Natural killer cell treated with Interleukin-12 subunit alpha and Interleukin-12 subunit beta and Interleukin-15 and Interleukin-18, amount 100 ng/mL, for 72 hours (primary cell): ENCODE measurements at regions not wholly inside any gene's neighbourhood (a gene's known extent, or its start where the extent isn't known, plus 50 kb on each side); places are given as distances from the start of the nearest gene placed in this dataset.
"Not testable (repeated sequence)": the region's sequence is repeated elsewhere in the genome, so short reads cannot be mapped to it uniquely, and the experiment has no call there.

Experiments
- ATAC-seq, 2 donors: fragments of 150-1000 bp; cut with Tn5 transposase in 1 of 2; sonication (Bioruptor Pico), chemical (Tn5 transposase) in 1 of 2; 2 replicates each; pipeline ENCODE4 v1.10.0; 2021
- DNase-seq: peaks from one replicate; pipeline ENCODE4 v3.0.0; 2022; ENCODE audit warnings: low spot score
- H3K27ac Mint-ChIP-seq, 2 donors: 1 replicate in 1 of 2; 2 replicates in 1 of 2; pipeline ENCODE4 v1.8.0; 2022; ENCODE audit warnings: mixed read lengths in 2 of 2, mild to moderate bottlenecking in 1 of 2, moderate library complexity in 1 of 2
- H3K27me3 Mint-ChIP-seq, 2 donors: 1 replicate in 1 of 2; 2 replicates in 1 of 2; pipeline ENCODE4 v1.8.0; 2022; ENCODE audit warnings: mixed read lengths in 2 of 2
- H3K36me3 Mint-ChIP-seq: one replicate; pipeline ENCODE4 v1.8.0; 2022; ENCODE audit warnings: mixed read lengths
- H3K4me1 Mint-ChIP-seq, 2 donors: 1 replicate in 1 of 2; 2 replicates in 1 of 2; pipeline ENCODE4 v1.8.0; 2022; ENCODE audit warnings: low read depth in 2 of 2, mixed read lengths in 2 of 2, mild to moderate bottlenecking in 1 of 2
- H3K4me3 Mint-ChIP-seq: one replicate; pipeline ENCODE4 v1.8.0; 2022; ENCODE audit warnings: mixed read lengths
- H3K9me3 Mint-ChIP-seq: 2 replicates; pipeline ENCODE4 v1.8.0; 2022; ENCODE audit warnings: mixed read lengths

DNA sequence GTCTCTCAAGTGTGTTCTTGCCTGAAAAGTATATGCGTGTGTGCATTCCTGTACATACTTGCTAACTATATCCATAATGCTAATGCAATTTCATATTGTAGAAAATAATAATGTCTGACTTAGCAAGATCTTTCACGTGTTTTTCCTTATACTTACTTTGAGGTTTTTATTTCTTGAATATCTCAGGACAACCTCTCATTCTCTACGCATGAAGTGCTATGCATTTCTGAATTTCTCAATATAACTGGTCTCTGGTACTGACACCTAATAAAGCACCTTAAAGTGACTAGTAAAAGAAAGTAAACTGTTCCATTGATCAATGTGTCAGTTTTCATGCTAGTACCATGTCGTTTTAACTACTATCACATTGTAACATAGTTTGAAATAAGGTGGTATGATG lies 589.9 kb upstream of the ADGRB3 start:
- Mint-ChIP-seq H3K27ac (no peak overlapping the region), H3K27me3 (no peaks in the 10 kb centered on the region), H3K4me3 (no peak overlapping the region), H3K36me3 (no peaks in the 10 kb centered on the region), H3K4me1 (no peaks in the 10 kb centered on the region), H3K9me3 (peaks cover 17% of the 10 kb centered on the region)
- no peak for ATAC-seq
- DNase-seq, result no peak

DNA sequence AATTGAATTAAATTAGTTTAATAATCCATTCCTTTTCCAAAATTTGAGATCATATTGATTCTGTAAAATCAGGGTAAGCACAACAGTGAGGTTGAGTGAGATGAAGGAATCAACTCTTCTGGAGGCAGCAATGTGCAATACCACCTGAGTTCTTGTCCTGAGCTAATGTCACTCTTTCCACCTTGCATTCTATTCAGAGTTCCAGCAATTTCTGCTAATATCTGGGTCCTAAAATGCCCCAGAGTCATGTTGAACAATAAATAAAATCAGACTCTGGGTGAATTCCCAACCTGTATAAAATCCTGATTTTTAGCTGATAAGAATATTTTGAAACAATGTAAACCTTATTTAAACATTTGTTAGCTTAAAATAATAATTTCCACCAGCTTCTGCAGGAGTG lies 590.8 kb upstream of the ADGRB3 start:
- no peaks in the 10 kb centered on the region for H3K27me3 Mint-ChIP-seq
- no peak overlapping the region for H3K27ac Mint-ChIP-seq
- ATAC-seq, result no peak
- H3K4me3 Mint-ChIP-seq, result no peak overlapping the region
- no peaks in the 10 kb centered on the region for H3K36me3 Mint-ChIP-seq
- no peak for DNase-seq
- H3K4me1 Mint-ChIP-seq, result no peaks in the 10 kb centered on the region
- peaks cover 22% of the 10 kb centered on the region for H3K9me3 Mint-ChIP-seq

DNA sequence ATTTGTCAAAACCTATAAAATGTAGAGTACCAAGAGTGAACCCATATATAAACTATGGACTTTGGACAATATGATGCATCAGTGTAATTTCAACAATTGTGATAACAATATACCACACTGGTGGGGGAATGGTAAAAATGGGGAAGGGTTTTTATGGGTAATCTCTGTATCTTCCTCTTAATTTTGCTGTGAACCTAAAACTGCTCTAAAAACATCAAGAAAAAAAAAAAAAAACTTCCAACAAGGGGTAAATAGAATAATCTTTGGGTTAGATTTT lies 592.0 kb upstream of the ADGRB3 start:
- H3K27ac Mint-ChIP-seq, result no peak overlapping the region
- DNase-seq (no peak), ATAC-seq (no peak)
- no peaks in the 10 kb centered on the region for H3K36me3 Mint-ChIP-seq
- H3K27me3 Mint-ChIP-seq, result no peaks in the 10 kb centered on the region
- H3K9me3 Mint-ChIP-seq, result peaks cover 18% of the 10 kb centered on the region
- no peak overlapping the region for H3K4me3 Mint-ChIP-seq
- H3K4me1 Mint-ChIP-seq, result no peaks in the 10 kb centered on the region

DNA sequence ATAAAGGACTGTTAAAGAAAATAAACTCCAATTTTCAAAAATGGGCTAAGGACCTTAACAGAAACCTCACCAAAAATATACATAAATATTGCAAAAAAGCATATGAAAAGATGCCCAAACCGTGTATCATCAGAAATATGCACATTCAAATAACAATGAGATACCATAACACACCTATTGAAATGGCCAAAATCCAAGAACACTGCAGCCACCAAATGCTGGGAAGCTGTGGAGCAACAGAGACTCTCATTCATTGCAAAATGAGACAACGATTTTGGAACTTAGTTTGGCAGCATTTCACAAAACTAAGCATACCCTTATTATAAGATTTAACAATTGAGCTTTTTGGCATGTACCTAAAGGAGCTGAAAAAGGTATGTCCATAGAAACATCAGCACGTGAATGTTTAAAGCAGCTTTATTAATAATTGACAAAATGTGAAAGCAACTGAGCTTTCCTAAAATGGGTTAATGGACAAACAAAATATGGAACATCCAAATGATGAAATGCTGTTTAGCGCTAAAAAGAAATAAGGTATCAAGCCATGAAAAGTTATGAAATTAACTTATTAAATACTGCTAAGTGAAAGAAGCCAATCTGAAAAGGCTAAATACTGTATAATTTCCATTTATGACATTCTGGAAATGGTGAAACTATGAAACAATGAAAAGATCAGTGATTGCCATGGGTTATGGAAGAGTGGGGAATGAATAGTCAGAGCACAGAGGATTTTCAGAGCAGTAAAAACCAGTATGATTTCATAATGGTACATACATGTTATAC lies 592.6 kb upstream of the ADGRB3 start:
- H3K4me3 Mint-ChIP-seq, result no peak overlapping the region
- no peak for DNase-seq
- H3K27ac Mint-ChIP-seq, result no peak overlapping the region
- H3K27me3 Mint-ChIP-seq, result no peaks in the 10 kb centered on the region
- no peaks in the 10 kb centered on the region for H3K36me3 Mint-ChIP-seq
- H3K9me3 Mint-ChIP-seq, result peaks cover 18% of the 10 kb centered on the region
- H3K4me1 Mint-ChIP-seq, result no peaks in the 10 kb centered on the region
- ATAC-seq, result no peak

DNA sequence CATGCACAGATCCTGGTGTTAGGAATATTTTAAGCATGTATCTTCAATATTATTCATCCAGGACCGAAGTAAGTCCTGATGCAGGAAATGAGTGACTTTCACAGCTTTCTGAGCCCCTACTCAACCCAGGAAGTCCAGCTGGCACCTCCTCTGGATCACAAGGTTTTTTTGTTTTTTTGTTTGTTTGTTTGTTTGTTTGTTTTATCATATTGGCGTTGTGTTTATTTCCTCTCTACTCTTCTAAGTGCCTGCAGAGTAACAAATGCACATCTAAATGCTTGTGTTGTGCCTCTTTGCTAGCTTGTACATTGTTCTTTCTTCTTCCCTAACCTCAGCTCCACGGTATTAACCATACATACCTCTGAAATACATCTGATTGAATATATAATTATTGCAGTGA lies 594.3 kb upstream of the ADGRB3 start:
- no peak overlapping the region for H3K27ac Mint-ChIP-seq
- H3K27me3 Mint-ChIP-seq, result no peaks in the 10 kb centered on the region
- DNase-seq, result no peak
- no peaks in the 10 kb centered on the region for H3K4me1 Mint-ChIP-seq
- H3K36me3 Mint-ChIP-seq, result no peaks in the 10 kb centered on the region
- ATAC-seq, result no peak
- H3K4me3 Mint-ChIP-seq, result no peak overlapping the region
- H3K9me3 Mint-ChIP-seq, result peaks cover 18% of the 10 kb centered on the region

DNA sequence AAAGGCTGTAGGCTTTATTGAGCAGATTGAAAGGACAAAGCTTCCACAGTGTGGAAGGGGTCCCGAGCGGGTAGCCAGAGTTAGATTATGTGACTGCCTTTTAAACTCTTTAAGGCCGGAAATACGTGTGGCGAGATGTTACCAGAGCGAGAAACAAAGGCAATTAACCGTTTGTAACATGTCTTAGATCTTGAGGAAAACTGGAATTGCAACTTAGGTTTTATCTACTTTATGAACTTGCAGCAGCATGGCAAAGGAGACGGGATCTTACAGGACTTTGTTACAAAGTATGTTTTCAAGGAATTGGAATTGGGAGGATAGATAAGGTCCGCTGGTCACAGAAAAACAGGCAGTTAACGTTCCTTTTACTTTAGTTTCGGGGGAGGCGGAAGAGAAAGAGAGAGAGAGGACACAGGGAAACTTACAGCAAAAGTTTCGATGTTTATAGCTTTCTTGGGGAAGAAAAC lies 594.7 kb upstream of the ADGRB3 start:
- no peaks in the 10 kb centered on the region for H3K4me1 Mint-ChIP-seq
- no peak overlapping the region for H3K27ac Mint-ChIP-seq
- no peaks in the 10 kb centered on the region for H3K27me3 Mint-ChIP-seq
- ATAC-seq, result no peak
- H3K4me3 Mint-ChIP-seq, result no peak overlapping the region
- H3K36me3 Mint-ChIP-seq, result no peaks in the 10 kb centered on the region
- no peak for DNase-seq
- peaks cover 18% of the 10 kb centered on the region for H3K9me3 Mint-ChIP-seq

DNA sequence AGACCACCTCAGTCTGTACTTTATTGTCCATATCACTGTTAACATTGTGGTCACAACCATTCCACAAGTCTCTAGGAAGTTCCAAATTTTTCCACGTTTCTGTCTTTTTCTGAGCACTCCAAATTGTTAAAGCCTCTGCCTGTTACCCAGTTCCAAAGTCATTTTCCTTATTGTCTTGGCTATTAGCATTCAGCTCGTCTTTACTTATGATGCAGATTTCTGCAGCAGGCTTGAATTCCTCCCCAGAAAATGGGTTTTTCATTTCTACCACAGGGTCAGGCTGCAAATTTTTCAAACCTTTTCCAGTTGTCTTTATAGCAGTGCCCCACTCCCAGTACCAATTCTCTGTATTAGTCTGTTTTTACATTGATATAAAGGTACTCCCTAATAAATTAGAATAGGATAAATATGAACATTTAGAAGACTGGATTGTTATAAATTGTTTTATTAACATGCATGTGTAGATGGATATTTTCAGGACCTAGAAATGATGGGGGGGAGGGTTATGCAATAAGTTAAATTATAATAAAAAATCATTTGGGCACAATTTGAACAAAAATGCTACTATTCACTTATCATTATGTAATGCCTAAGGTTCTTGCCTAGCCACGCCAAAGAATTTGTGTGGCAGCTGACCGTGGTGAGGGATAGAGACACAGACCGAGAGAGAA lies 595.3 kb upstream of the ADGRB3 start:
- Mint-ChIP-seq H3K27ac (no peak overlapping the region), H3K27me3 (no peaks in the 10 kb centered on the region), H3K4me1 (no peaks in the 10 kb centered on the region), H3K9me3 (peaks cover 18% of the 10 kb centered on the region), H3K4me3 (no peak overlapping the region), H3K36me3 (no peaks in the 10 kb centered on the region)
- ATAC-seq, result no peak
- no peak for DNase-seq

DNA sequence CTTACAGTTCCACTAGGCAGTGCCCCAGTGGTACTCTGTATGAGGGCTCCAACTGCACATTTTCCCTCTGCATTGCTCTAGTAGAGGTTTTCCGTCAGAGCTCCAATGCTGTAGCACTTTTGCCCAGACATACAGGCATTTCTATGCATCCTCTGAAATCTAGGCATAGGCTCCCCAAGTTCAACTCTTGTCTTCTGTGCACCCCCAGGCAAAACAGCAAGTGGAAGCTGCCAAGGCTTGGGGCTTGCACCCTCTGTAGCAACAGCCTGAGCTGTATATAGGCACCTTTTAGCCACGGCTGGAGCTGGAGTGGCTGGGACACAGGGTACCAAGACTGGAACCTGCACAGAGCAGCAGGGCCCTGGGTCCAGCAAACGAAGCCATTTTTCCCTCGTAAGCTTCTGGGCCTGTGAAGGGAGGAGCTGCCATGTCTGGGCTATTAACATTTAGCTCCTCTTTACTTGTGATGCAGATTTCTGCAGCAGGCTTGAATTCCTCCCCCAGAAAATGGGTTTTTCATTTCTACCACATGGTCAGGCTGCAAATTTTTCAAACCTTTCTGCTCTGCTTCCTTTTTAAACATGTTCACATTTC lies 596.2 kb upstream of the ADGRB3 start:
- ATAC-seq (no peak), DNase-seq (no peak)
- no peaks in the 10 kb centered on the region for H3K27me3 Mint-ChIP-seq

DNA sequence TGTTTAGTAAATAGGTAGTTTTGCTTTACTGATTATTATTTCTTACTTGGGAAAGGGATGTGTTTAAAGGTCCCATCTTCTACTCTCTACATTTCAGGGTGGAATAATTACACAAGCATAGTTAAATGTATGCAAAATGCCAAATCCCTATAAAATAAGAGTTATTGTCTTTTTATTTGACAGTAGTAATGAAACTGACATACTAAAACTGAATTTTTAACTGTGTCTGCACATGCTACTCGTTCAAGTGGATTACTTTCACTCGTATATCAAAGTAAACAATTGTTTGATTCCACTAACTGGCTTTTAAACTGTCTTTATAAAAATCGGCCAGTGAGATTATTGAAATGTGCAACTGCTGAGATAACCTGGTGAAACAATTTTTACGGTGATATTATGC lies 602.9 kb upstream of the ADGRB3 start:
- DNase-seq, result no peak
- no peak for ATAC-seq
- H3K27ac Mint-ChIP-seq, result no peak overlapping the region
- H3K4me1 Mint-ChIP-seq, result no peaks in the 10 kb centered on the region
- peaks cover 13% of the 10 kb centered on the region for H3K9me3 Mint-ChIP-seq
- H3K4me3 Mint-ChIP-seq, result no peak overlapping the region
- H3K27me3 Mint-ChIP-seq, result no peaks in the 10 kb centered on the region
- peaks cover 8% of the 10 kb centered on the region for H3K36me3 Mint-ChIP-seq

More for the DNA sequence above, 596.2 kb upstream of the ADGRB3 start:
- Mint-ChIP-seq H3K27ac (no peak overlapping the region), H3K9me3 (peaks cover 18% of the 10 kb centered on the region), H3K36me3 (no peaks in the 10 kb centered on the region), H3K4me3 (no peak overlapping the region), H3K4me1 (no peaks in the 10 kb centered on the region)

DNA sequence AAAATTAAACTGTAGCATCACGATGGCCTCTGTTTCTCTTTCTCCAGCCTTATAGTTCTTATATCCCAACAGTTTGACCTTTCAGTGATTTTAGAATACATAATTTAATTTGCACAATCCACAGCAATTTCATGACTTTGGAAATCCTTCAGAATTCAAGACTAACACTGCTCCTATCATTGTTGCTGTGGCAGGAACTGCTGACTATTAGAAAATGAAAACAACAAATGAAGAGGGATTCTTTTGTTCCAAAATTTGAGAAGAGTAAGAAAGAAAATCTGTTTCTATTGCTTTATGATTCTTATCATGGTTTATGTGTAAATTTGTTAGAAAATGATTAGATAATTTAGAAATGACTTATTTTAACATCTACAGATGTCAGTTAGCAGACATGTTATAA lies 604.0 kb upstream of the ADGRB3 start:
- H3K4me3 Mint-ChIP-seq, result no peak overlapping the region
- no peaks in the 10 kb centered on the region for H3K27me3 Mint-ChIP-seq
- no peak overlapping the region for H3K27ac Mint-ChIP-seq
- DNase-seq (no peak), ATAC-seq (no peak)
- no peaks in the 10 kb centered on the region for H3K4me1 Mint-ChIP-seq
- H3K36me3 Mint-ChIP-seq, result peaks cover 8% of the 10 kb centered on the region
- H3K9me3 Mint-ChIP-seq, result peaks cover 13% of the 10 kb centered on the region

DNA sequence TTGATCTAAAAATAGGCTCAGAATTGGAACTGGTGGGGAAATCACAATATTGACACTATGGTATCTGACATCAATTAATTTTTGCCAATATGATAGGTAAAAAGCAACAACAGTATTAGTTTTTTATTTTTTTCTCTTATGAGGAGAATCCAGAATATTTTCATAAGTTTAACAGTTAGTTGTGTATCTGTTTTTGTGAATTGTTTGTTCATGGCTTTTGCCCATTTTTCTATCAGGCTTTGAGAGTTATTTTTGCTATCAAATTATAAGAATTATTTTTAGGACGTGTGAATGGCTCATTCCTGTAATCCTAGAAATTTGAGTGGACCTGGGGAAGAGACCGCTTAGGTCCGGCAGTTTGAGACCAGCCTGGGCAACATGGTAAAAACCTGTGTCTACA lies 608.6 kb upstream of the ADGRB3 start:
- no peak overlapping the region for H3K27ac Mint-ChIP-seq
- no peak overlapping the region for H3K4me3 Mint-ChIP-seq
- no peaks in the 10 kb centered on the region for H3K27me3 Mint-ChIP-seq
- peaks cover 26% of the 10 kb centered on the region for H3K9me3 Mint-ChIP-seq
- H3K36me3 Mint-ChIP-seq, result peaks cover 8% of the 10 kb centered on the region
- DNase-seq (no peak), ATAC-seq (no peak)
- H3K4me1 Mint-ChIP-seq, result no peaks in the 10 kb centered on the region

DNA sequence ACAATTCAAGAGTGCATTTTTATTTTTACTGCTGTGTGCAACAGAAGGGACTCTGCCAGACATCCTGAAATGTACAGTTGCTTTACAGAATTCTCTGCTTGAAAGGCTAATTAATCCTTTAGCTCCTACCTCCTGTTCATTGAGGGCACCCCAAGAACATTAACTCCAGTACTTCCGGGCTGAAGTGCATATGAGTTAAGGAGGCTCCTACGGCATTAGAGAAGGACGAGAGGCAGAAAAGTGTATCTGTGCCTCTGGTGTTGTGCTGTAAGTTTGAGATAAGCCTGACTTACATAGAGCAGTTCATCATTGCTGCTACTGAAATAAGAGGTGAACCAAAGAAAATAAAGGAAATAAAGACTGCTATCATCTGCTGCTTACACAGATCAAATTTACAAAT lies 609.3 kb upstream of the ADGRB3 start:
- Mint-ChIP-seq H3K9me3 (peaks cover 22% of the 10 kb centered on the region), H3K27me3 (no peaks in the 10 kb centered on the region), H3K4me3 (no peak overlapping the region), H3K27ac (no peak overlapping the region), H3K4me1 (no peaks in the 10 kb centered on the region), H3K36me3 (peaks cover 8% of the 10 kb centered on the region)
- DNase-seq (no peak), ATAC-seq (no peak)

DNA sequence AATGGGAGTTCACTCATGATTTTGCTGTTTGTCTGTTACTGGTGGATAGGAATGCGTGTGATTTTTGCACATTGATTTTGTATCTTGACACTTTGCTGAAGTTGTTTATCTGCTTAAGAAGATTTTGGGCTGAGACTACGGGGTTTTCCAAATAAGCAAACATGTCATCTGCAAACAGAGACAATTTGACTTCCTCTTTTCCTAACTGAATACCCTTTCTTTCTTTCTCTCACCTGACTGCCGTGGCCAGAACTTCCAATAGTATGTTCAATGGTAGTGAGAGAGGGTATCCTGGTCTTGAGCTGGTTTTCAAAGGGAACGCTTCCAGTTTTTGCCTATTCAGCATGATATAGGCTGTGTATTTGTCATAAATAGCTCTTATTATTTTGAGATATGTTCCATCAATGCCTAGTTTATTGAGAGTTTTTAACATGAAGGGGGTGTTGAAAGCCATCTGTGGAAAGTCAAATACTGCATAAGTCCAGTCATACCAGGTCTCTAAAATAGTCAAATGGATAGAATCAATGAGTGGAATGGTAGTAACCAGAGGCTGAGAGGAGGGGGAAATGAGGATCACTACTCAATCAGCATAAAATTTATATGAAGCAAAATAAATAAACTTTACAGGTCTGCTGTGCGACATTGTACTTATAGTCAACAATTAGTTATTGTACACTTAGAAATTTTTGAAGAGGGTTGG lies 610.4 kb upstream of the ADGRB3 start:
- peaks cover 8% of the 10 kb centered on the region for H3K36me3 Mint-ChIP-seq
- DNase-seq, result no peak
- H3K4me3 Mint-ChIP-seq, result no peak overlapping the region
- H3K27me3 Mint-ChIP-seq, result no peaks in the 10 kb centered on the region
- ATAC-seq, result no peak
- H3K4me1 Mint-ChIP-seq, result no peaks in the 10 kb centered on the region
- no peak overlapping the region for H3K27ac Mint-ChIP-seq
- H3K9me3 Mint-ChIP-seq, result peaks cover 22% of the 10 kb centered on the region

DNA sequence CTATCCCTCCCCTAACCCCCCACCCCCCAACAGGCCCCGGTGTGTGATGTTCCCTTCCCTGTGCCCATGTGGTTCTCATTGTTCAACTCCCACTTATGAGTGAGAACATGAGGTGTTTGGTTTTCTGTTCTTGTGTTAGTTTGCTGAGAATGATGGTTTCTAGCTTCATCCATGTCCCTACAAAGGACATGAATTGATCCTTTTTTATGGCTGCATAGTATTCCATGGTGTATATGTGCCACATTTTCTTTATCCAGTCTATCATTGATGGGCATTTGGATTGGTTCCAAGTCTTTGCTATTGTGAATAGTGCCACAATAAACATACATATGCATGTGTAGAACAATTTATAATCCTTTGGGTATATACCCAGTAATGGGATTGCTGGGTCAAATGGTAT lies 612.1 kb upstream of the ADGRB3 start:
- H3K36me3 Mint-ChIP-seq, H3K27ac Mint-ChIP-seq, ATAC-seq, H3K27me3 Mint-ChIP-seq, H3K4me3 Mint-ChIP-seq, DNase-seq, H3K4me1 Mint-ChIP-seq: not testable (repeated sequence)
- peaks cover 23% of the 10 kb centered on the region for H3K9me3 Mint-ChIP-seq
